ENCODE measurements at regions not wholly inside any gene's neighbourhood (a gene's known extent, or its start where the extent isn't known, plus 50 kb on each side); places are given as distances from the start of the nearest gene placed in this dataset.
A peak's percentile ranks its signal among the peaks of the same experiment; 100 is the strongest.
"Not testable (repeated sequence)": the region's sequence is repeated elsewhere in the genome, so short reads cannot be mapped to it uniquely, and the experiment has no call there.

DNA sequence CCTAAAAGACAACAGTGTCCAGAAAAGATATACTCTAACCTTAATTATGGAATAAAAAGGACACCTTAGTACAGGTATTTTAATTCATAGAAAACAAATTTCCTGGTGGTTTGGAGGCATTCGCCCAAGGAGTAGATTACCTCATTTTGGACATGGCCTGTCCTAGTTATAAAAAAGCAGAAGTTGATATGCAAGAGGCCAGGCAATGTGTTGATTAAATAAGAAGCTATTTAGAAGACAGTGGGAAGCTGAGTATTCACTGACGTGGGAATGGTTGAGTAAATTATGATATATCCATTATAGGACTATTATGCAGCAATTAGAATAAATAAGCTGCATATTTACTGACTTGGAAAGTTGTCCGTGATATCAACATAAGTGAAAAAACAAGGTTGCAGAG lies 314.9 kb downstream of the ALDH8A1 start:
- no peak for DNase-seq (ENCODE audit: low spot score)

DNA sequence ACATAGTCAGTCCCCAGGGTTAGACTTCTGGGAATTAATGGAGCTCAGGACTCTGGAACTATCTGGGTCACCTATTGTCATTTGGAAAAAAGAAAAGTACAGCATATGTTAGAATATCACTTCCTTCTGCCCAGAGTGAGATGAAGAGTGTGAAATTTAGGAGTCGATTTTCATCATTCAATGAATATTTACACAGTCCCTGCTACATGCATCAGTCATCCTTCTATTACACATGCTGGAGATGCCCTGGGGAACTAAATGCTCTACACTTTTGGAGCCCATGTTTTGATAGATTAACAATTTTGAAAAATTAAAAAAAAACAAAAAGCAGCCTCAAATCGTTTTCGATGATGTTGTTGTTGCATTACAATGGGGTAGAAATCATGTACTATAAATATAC lies 315.4 kb downstream of the ALDH8A1 start:
- no peak for DNase-seq (ENCODE audit: low spot score)

DNA sequence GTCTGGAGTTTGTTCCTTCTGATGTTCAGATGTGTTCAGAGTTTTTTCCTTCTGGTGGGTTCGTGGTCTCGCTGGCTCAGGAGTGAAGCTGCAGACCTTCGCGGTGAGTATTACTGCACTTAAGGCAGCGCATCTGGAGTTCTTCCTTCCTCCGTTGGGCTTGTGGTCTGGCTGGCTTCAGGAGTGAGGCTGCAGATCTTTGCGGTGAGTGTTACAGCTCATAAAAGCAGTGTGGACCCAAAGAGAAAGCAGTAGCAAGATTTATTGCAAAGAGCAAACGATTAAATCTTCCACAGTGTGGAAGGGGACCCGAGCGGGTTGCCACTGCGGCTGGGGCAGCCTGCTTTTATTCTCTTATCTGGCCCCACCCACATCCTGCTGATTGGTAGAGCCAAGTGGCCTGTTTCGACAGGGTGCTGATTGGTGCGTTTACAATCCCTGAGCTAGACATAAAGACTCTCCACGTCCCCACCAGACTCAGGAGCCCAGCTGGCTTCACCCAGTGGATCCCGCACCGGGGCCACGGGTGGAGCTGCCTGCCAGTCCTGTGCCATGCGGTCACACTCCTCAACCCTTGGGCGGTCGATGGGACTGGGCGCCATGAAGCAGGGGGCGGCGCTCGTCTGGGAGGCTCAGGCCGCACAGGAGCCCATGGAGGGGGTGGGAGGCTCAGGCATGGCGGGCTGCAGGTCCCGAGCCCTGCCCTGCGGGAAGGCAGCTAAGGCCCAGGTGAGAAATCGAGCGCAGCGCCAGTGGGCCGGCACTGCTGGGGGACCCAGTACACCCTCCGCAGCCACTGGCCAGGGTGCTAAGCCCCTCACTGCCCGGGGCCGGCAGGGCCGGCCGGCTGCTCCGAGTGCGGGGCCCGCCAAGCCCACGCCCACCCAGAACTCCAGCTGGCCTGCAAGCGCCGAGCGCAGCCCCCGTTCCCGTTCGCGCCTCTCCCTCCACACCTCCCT lies 315.3 kb upstream of the SGK1 start:
- not testable (repeated sequence) for DNase-seq (ENCODE audit: low spot score)

DNA sequence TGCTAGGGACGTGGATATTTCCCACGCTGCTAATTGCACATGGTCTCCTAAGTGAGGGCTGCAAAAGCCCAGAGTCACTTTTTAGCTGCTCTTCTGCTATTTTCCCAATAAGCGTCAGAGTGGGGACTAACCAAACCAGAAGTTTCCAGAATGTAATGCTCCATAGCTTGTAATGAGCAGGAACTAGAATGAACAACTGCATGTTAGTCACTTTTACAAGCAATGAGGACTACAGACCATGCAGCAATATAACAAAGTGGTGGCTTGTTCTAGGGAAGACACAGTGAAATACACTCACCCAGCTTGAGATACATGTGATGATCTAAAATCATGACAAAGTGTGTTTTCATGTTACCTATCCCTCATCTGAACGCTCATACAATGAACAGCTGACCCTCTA lies 314.1 kb upstream of the SGK1 start:
- DNase-seq (ENCODE audit: low spot score) = no peak

DNA sequence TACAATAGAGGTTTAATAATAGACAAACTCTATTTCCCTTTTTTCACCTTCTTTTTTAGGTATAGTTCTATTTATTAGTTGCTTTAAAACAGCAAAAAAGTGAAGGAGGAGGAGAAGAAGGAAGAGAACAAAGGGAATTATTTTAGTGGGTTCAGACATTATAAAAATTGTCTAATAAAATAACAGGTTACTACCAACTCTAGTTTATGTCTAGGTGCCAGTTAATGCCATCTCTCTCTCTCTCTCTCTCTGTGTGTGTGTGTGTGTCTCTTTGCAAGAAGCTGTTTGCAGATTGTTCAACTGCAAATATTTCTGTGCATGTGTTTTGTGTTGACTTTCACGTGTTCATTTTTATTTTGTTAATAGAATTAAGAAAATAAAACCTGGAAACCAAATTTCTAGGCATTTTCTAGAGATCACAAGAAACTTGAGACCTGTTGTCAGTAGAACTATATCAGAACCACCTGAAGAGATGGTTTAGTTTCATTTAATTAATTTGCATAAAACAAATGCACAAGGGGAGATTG lies 313.5 kb upstream of the SGK1 start:
- no peak for DNase-seq (ENCODE audit: low spot score)

DNA sequence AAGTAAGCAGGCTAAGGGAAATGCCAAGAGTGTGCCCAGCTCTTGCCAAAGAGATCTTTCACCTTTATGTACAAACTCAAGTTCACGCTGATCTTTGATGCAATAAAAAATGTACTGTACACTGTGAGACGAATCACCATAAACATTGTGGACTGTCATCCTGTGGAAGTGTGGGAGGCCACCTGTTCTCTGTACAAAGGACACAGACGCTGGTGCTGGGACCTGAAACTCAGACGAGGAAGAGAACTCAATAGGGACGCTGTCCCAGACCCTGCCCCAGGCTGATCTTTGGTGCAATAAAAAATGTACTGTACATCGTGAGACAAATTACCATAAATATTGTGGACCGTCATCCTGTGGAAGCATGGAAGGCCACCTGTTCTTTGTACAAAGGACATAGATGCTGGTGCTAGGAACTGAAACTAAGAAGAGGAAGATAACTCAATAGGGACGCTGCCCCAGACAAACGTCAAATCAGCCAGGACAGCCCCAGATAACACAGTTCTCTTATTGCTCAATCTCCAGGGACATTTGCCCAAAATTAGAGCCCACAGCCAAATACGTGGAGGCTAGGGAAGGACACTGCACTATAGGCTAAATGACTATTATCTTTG lies 312.7 kb upstream of the SGK1 start:
- peak; percentile 59 for DNase-seq (ENCODE audit: low spot score)

DNA sequence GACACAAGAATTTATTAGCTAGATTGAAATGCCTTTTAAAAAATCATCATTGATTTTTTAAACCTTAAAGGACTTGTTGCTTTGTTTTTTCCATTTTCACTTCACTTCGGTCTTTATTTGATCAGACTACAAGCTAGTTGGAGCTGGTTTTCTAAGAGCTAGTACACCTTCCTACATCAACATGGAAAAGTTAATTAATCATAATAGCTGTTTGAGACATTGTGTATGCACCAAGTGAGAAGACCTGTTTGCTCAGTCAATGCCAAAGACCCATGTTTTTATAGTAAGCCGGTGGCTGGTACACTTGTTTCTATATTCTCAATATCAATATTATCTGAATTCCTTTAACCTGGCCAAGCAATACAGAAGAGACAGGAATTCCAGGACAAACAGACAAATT lies 310.2 kb upstream of the SGK1 start:
- DNase-seq (ENCODE audit: low spot score) = no peak

DNA sequence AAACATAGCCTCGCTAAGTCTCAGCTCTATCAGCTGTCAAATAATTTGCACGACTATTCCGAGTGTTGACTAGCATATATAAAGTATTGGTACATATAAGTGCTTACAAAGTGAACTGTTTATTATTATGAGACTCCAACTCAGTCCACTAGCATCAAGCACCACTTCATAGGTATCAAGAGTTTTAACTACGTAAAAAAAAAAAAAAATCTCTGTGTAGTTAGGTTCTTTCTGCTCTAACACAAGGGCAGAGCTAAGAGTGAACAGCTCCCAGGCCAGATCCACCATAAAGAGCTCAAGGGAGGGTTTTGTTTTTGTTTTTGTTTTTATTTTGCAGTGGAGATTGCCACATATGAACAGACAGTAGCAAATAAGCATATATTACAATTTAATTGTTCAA lies 309.8 kb upstream of the SGK1 start:
- DNase-seq (ENCODE audit: low spot score) = no peak

DNA sequence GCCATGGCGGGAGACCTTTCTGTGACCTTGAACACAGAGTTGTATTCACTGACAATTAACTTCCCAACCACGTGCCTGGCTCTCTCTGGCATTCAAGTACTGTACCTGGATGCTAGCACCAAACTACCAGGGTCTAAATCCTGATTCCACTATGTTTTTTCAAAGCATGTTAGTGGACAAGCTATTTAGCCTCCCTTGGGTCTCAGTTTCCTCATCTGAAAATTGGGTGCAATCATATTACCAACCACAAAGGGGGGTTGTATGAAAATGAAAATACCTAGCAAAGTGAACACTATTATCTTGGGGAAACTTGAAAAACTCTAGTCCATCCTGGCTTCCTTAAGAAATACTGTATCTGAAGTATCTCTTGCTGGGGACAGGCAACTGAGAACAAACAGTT lies 308.7 kb upstream of the SGK1 start:
- no peak for DNase-seq (ENCODE audit: low spot score)

DNA sequence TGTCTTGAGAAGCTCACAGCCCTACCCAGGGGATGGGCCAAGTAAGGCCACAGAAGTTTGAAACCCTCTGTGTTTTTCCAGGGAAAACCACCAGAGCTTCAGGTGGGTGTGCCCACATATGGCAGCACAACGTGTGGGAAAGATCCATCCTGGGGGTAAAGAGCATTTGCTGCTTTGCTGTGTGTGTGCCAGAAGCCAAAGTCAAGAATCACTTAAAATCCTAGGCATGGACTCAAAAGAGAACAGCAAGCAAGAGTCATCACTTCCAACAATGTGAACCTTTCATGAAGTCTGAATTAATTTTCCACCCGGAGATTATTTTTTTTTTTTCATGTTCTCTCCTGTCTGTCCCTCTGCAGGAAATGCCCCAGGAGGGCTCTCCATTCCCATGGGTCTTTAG lies 308.2 kb upstream of the SGK1 start:
- DNase-seq (ENCODE audit: low spot score) = no peak

DNA sequence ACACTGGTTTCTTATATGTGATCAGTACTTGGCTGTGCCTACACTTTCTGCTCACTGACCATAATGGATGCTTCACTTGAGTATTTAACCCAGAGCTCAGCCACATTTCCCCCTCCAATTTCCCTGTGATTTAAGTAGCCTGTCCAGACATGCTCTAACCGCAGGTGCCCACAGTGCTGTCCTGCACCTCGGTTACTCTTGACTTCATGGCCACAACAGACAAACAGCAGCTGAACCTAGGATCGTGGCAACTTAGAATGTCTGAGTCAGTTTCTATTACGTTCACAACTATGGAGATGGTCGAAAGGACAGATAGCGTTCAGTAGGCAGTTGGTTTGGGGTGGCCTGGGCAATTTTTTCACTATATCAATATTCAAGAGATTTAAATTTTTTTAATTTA lies 306.9 kb upstream of the SGK1 start:
- DNase-seq (ENCODE audit: low spot score) = no peak

DNA sequence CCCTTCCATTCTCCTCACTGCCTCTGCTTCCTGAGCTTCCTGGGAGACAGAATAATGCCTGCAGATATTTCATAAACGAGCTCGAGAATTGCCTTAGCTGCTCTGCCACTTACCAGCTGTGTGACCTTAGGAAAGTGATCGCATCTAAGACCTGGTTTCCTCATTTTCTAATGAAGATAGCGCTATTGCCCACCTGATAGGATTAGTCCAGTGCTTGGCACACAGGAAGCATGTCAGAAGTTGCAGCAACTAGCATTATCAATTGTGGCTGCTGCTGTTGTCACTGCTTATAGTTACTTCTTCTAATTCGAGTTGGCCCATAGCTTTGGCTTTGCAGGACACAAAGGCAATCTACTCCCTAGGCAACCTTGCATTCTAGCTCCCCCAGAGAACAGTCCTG lies 305.5 kb upstream of the SGK1 start:
- no peak for DNase-seq (ENCODE audit: low spot score)

DNA sequence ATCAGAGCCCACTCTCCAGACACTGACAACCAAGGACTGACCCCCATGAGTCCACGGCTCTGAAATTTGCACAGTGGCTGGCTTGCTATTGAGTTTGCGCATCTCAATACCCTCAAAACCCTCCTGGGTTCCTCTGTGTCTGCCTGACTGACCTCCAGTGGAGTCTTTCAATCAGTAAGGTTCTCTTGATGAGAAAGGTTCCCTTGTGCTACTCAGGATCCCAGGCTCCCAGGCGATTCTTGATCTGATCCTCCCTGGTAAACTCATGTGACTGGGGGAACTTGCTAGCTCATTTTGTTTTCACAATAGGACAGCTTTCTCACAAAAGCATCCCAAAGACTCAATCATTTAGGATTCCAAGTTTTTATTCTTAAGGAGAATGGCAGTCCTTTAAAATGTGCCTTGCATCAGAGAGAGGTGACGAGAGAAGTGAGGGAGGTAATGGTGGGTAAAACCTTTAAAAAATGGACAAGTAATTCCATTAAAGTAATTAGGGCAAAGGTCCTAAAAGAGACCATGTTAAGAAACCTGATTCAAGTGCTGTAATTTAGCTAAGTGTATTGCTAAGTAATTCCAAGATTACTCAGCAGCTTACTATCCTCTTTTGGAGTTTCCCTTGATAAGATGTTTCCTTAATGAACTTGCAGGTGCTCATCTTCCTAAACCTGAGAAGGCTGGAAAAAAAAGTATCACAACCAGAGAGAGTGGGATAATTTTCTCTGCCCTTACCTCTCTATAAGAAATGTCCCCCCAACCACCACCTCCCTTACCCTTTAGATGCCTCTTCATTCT lies 304.7 kb upstream of the SGK1 start:
- DNase-seq (ENCODE audit: low spot score) = no peak

DNA sequence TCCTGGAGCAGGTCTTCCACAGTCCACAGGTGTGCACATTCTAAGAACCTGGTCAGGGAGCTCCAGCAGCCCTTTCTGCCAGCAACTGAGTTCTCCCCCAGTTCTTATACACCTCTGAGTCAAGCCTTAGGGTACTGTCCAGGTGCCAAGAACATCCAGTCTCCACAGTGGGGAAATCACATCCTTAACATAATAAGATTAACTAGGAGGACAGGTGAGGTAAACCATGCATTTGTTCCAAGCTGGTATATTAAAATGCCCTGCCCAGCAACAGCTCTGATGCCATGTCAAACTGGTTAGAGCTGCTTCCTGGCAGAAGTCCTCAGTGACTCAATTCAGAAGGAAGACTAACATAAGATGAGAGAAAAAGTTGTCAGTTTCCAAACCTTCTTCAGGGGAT lies 303.9 kb upstream of the SGK1 start:
- DNase-seq (ENCODE audit: low spot score) = no peak

DNA sequence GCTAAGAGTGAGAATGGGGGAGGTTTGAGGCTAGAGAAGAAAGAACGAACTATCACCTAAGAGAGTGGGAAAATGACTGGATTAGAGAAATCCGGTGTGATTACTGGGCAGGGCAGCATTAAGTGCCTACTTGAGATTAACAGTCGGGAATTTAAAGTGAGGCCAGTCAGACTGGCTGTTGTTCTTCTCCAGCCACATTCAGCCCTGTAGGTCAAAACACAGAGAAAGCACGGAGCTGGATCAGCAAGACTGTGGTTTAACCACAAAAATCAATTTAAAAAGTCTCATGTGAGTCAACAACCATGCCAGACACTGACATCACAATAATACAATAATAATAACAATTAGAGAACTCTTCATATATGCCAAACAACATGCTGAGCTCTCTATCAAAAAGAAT lies 301.9 kb upstream of the SGK1 start:
- DNase-seq (ENCODE audit: low spot score) = no peak

DNA sequence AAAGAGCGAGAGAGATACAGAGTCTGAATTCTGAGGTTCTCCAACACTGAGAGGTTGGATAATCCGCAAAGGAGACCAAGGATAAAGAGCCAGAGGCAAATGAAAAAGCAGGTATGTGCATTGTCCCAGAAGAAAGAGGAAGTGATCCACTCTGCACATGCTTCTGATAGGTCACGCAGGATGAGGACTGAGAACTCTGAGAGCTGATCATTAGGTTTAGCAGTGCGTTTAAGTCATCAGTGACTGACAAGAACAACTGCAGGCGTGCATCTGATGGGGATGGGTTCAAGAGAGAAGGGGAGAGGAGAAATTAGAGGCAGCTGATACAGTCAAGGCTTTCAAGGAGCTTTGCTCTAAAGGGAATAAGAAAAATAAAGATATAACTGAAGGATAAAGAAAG lies 301.2 kb upstream of the SGK1 start:
- DNase-seq (ENCODE audit: low spot score) = no peak

DNA sequence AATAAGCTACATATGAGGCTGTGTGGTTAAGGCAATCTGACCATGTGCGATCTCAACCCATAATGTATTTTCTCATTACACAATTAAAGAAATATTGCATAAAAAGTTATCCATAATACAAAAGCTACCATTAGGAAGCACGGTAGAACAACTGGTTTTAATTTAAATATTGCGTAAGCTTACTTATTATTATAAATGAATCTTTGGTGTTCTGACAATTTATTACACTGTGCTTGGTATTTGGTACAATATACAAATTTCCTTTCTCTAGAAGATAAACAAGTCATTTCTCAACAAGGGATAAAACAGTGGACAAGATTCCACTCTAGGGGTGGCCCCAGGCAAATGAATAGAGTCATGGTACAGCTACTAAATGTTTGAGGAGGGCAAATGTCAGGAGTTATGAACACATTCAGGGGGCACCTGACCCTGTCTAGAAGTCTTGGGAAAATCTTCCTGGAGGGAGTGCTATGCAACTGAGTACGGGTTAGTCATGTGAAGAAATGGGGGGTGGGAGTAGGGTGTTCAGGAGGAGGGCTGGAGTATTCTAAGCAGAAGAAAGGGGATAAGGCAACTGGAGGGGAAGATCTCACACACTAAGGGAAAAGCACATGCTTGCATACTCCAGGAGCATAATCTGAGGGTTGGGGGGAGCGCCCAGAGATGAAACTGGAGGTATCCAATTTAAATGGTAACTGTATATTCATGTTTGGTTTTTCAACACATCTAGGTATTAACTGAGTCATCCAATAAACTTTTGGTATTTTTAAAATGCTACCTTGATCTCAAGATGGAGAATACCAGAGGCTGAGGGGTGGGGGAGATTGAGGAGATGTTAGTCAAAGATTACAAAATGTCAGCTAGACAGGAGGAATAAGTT lies 296.9 kb upstream of the SGK1 start:
- no peak for DNase-seq (ENCODE audit: low spot score)

DNA sequence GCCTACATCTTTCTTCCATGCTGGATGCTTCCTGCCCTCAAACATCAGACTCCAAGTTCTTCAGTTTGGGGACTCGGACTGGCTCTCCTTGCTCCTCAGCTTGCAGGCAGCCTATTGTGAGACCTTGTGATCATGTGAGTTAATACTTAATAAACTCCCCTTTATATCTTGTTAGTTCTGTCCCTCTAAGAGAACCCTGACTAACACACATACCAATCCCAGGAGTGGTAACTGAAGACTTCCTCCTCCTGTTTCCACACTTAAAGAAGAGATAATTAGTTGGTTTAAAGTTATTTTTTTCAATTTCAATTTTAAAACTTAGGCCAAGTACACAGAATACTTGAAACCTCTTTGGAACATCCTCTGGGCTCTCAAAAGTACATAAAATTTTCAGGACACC lies 294.2 kb upstream of the SGK1 start:
- DNase-seq (ENCODE audit: low spot score) = not testable (repeated sequence)

DNA sequence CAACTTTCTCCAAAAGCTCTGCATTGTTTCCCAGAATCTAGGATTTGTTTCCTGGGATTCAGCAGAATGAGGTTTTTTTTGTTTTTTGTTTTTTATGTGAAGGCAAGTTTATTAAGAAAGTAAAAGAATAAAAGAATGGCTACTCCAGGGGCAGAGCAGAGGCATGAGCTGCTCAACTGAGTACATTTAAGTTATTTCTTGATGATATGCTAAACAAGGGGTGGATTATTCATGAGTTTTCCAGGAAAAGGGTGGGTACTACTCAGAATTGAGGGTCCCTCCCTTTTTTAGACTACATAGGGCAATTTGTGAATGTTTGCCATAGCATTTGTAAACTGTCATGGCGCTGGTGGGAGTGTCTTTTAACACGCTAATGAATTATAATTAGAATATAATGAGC lies 292.5 kb upstream of the SGK1 start:
- DNase-seq (ENCODE audit: low spot score) = no peak

DNA sequence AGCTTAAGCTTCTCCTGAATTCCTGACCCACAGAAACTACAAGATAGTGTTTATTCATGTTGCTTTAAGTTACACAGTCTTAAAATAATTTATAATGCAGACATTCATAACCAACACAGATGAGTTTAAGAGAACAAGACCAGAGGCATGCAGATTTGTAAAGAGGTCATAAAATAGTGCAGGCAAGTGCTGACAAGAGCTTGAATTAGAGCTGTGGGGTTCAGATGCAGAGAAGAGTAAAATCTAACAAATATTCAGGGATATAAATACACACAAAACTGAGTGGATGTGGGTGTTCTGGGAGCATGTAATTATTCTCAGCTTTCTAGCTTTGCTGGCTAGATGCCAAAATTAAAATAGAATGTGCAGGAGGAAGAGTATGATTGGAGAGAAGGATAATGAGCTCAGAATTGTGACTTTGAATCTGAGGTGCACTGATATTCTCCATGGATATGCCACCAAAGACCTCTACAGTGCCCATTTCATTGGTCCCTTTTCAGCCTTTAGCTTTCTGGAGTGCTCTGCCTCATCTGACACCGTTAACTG lies 291.9 kb upstream of the SGK1 start:
- DNase-seq (ENCODE audit: low spot score) = peak; percentile 72

DNA sequence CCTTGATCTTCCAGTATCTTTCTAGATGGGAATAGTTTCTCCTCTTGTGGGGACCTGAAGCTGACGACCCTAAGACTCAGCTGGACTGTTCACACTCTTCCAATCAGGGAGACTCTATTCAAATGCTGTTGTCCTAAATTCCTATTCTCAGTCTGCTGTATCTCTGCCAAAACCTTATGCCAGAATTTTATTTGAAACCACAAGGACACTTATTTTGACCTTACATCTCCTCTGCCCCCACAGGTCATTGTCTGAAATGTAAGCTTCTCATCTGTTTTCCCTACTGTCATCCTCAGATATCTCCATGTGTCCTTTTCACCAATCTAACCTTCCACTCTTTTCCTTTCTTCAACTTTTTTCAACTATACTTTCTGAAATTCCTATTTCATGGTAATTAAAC lies 289.5 kb upstream of the SGK1 start:
- DNase-seq (ENCODE audit: low spot score) = no peak

Measured in putamen (tissue), 1 donor.